ENCODE measurements at regions not wholly inside any gene's neighbourhood (a gene's known extent, or its start where the extent isn't known, plus 50 kb on each side); places are given as distances from the start of the nearest gene placed in this dataset.

GRCh38 chr10:80753612-80754011, 215.9 kb downstream of the SH2D4B start:
- no peak for TF ChIP-seq PBX3 (IDR thresholded peaks at IDR 0.05; ENCODE audit: insufficient replicate concordance, low read depth, low read length)
- TF ChIP-seq ETV6 (conservative IDR thresholded peaks at IDR 0.05 in 1 of 2, IDR thresholded peaks at IDR 0.05 in 1 of 2; ENCODE audit: borderline replicate concordance in 1 of 2, low read depth in 1 of 2) = no peak
- no peak for TF ChIP-seq POLR2AphosphoS5 (IDR thresholded peaks at IDR 0.05; ENCODE audit: low read length)
- TF ChIP-seq KDM1A (IDR thresholded peaks at IDR 0.05; ENCODE audit: borderline replicate concordance) = no peak
- no peak for TF ChIP-seq CTCF (IDR thresholded peaks at IDR 0.05 in 2 of 3, conservative IDR thresholded peaks at IDR 0.05 in 1 of 3; ENCODE audit: control insufficient read depth in 2 of 3, extremely low read depth in 1 of 3, insufficient read depth in 1 of 3, low read depth in 3 of 3, low read length in 3 of 3)
- TF ChIP-seq ZBTB11 (CRISPR knock-in tag; IDR thresholded peaks at IDR 0.05) = no peak
- TF ChIP-seq POLR2A (IDR thresholded peaks at IDR 0.05; ENCODE audit: low read depth, low read length) = no peak
- no peak for TF ChIP-seq SMAD1 (IDR thresholded peaks at IDR 0.05; ENCODE audit: low read depth, partially characterized antibody)
- no peak for TF ChIP-seq JUNB (IDR thresholded peaks at IDR 0.05)
- TF ChIP-seq E2F4 (IDR thresholded peaks at IDR 0.05; ENCODE audit: low read depth, low read length) = no peak
- TF ChIP-seq ATF7 (IDR thresholded peaks at IDR 0.05; ENCODE audit: low read depth) = no peak
